ENCODE measurements at regions not wholly inside any gene's neighbourhood (a gene's known extent, or its start where the extent isn't known, plus 50 kb on each side); places are given as distances from the start of the nearest gene placed in this dataset.

DNA sequence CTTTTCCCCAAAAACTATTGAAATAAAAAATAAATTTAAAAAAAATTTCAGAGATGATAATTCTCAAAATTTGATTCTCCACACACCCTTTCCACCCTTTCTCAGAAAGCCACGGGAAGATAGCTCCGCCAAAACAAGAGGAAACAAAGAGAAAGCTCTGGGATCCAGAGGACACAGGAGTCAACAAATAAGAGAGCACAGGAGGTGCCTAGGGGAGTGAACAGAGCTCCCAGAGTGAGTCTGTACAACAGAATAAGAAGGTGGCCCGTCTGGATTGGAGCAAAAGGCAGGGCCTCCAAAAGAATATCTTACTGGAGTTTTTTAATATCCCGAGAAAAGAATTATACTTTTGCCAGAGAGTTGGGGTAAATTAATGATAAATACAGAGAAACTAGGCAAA, 96.3 kb upstream of the DRD2 start:
- H3K18ac ChIP-seq (ENCODE audit: extremely low read depth, low read length), result no peak overlapping the region; the same call in 1 of the 2 replicates
- H2AK5ac ChIP-seq (ENCODE audit: low read depth, low read length), result no peak overlapping the region
- H3K9me3 ChIP-seq (ENCODE audit: insufficient read depth in 2 of 2, low read depth in 1 of 2, low read length in 1 of 2), result no peaks in the 10 kb centered on the region
- CTCF ChIA-PET (ENCODE audit: partially characterized antibody), result interaction anchor here (0.7 to 1.7 kb wide), 3 partner anchors 12 to 159 kb away, joined by 3 to 4 read pairs (median 4); no protein-coding TSS in a partner anchor
- H3K4ac ChIP-seq (replicated peaks; ENCODE audit: insufficient read length, low read depth, low read length), result no peak overlapping the region
- POLR2A ChIA-PET (ENCODE audit: partially characterized antibody), result no interaction called here
- no peak overlapping the region for H4K8ac ChIP-seq (ENCODE audit: extremely low read depth, insufficient read depth, low read length)
- H2BK120ac ChIP-seq (replicated peaks; ENCODE audit: low read depth, low read length), result no peak overlapping the region
- H2BK5ac ChIP-seq (ENCODE audit: low read depth, low read length), result no peak overlapping the region
- H3K23me2 ChIP-seq (ENCODE audit: low read depth, low read length), result no peaks in the 10 kb centered on the region
- no peaks in the 10 kb centered on the region for H3K79me2 ChIP-seq (ENCODE audit: control insufficient read depth in 1 of 2, insufficient read depth in 2 of 2, low read length in 2 of 2)
- peaks cover 4 to 10% (median 6%) of the 10 kb centered on the region in 4 experiments; a peak in 6 of 7 replicates for H3K4me1 ChIP-seq (replicated peaks in 1 of 4; ENCODE audit: control insufficient read depth in 3 of 4, insufficient read depth in 4 of 4, low read length in 3 of 4)
- H3K79me1 ChIP-seq (ENCODE audit: low read depth, low read length), result no peaks in the 10 kb centered on the region
- H2AFZ ChIP-seq (ENCODE audit: low read length), result no peak overlapping the region
- no peak overlapping the region for H3K56ac ChIP-seq (replicated peaks; ENCODE audit: insufficient read length, low read depth, low read length)
- H3K4me2 ChIP-seq (ENCODE audit: insufficient read depth in 1 of 2, low read depth in 2 of 2, low read length in 2 of 2), result no peak overlapping the region
- WGBS, 2 experiments (ENCODE audit: extremely low coverage in 1 of 2, insufficient coverage in 1 of 2, insufficient read length in 1 of 2, insufficient replicate concordance in 2 of 2, low coverage in 1 of 2, low lambda C conversion rate in 2 of 2, missing lambda C conversion rate in 1 of 2), result 68% methylated on average over 4 of the region's 4 CpGs; no CpG with 5 or more reads in 1 of the 2 experiments
- H4K5ac ChIP-seq (ENCODE audit: insufficient read length, low read depth, low read length), result no peak overlapping the region
- no peaks in the 10 kb centered on the region for H3K36me3 ChIP-seq (ENCODE audit: control insufficient read depth in 2 of 4, insufficient read depth in 4 of 4, low read length in 3 of 4)
- no peaks in the 10 kb centered on the region for H4K20me1 ChIP-seq (replicated peaks in 1 of 2; ENCODE audit: control insufficient read depth in 1 of 2, insufficient read depth in 2 of 2, low read length in 2 of 2)
- FAIRE-seq (no peak), DNase-seq (ENCODE audit: low read depth in 1 of 2, low spot score in 2 of 2) (no peak)
- no peak overlapping the region for H3K9ac ChIP-seq (replicated peaks in 1 of 4; ENCODE audit: extremely low read depth in 1 of 4, low read depth in 3 of 4, low read length in 3 of 4)
- H3K27ac ChIP-seq (ENCODE audit: low read depth, low read length), result no peak overlapping the region
- H3K4me3 ChIP-seq (ENCODE audit: extremely low read depth in 1 of 4, insufficient read depth in 2 of 4, low read depth in 3 of 4, low read length in 4 of 4), result no peak overlapping the region
- no peaks in the 10 kb centered on the region for H3K27me3 ChIP-seq (replicated peaks in 1 of 4; ENCODE audit: control insufficient read depth in 3 of 4, extremely low read depth in 1 of 4, insufficient read depth in 3 of 4, low read length in 3 of 4)
- no peak overlapping the region for H2BK15ac ChIP-seq (ENCODE audit: low read length)
- H4K91ac ChIP-seq (replicated peaks; ENCODE audit: insufficient read length, low read length), result no peak overlapping the region
- H3K14ac ChIP-seq (ENCODE audit: insufficient read length), result no peak overlapping the region
- H3K23ac ChIP-seq (ENCODE audit: insufficient read length), result no peak overlapping the region
- no peak overlapping the region for H2BK12ac ChIP-seq (ENCODE audit: low read depth, low read length)
- H2BK20ac ChIP-seq (ENCODE audit: low read length), result no peak overlapping the region
- TF ChIP-seq SUZ12 (IDR thresholded peaks at IDR 0.05; ENCODE audit: low read length) (no peak), TEAD4 (IDR thresholded peaks at IDR 0.05; ENCODE audit: low read depth, low read length) (no peak), KDM1A (IDR thresholded peaks at IDR 0.05; ENCODE audit: borderline replicate concordance, low read length) (no peak), FOSL1 (IDR thresholded peaks at IDR 0.05; ENCODE audit: insufficient read depth, low read depth, low read length) (no peak), RNF2 (IDR thresholded peaks at IDR 0.05; ENCODE audit: borderline replicate concordance, low read depth, low read length, missing control alignments, poor library complexity, severe bottlenecking) (no peak), SP4 (IDR thresholded peaks at IDR 0.05; ENCODE audit: low read length) (no peak), CBX5 (IDR thresholded peaks at IDR 0.05; ENCODE audit: low read depth, low read length) (no peak), GABPA (IDR thresholded peaks at IDR 0.05; ENCODE audit: borderline replicate concordance, insufficient read depth, low read length) (no peak), RFX5 (IDR thresholded peaks at IDR 0.05; ENCODE audit: borderline replicate concordance, low read depth, low read length) (no peak), POLR2AphosphoS5 (IDR thresholded peaks at IDR 0.05; ENCODE audit: low read depth, low read length) (no peak), ATF3 (IDR thresholded peaks at IDR 0.05; ENCODE audit: insufficient read depth, low read depth, low read length) (no peak), EP300 (IDR thresholded peaks at IDR 0.05; ENCODE audit: borderline replicate concordance in 1 of 2, low read depth in 2 of 2, low read length in 2 of 2) (no peak)
- TF ChIP-seq, protein P1, sequence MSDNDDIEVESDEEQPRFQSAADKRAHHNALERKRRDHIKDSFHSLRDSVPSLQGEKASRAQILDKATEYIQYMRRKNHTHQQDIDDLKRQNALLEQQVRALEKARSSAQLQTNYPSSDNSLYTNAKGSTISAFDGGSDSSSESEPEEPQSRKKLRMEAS (IDR thresholded peaks at IDR 0.05), result no peak

All from H1 (cell line).